ENCODE measurements at regions not wholly inside any gene's neighbourhood (a gene's known extent, or its start where the extent isn't known, plus 50 kb on each side); places are given as distances from the start of the nearest gene placed in this dataset.

- no peak for DNase-seq (ENCODE audit: low read depth in 2 of 2)
These were observed 53.6 kb upstream of the NT5E start for GRCh38 chr6:85396159-85396808.

GRCh38 chr6:85395746-85396145 lies 54.1 kb upstream of the NT5E start:
- no peak for DNase-seq (ENCODE audit: low read depth in 2 of 2)

GRCh38 chr6:85394853-85395538 lies 54.9 kb upstream of the NT5E start:
- DNase-seq (ENCODE audit: low read depth in 2 of 2), result no peak

- DNase-seq (ENCODE audit: low read depth in 2 of 2), result no peak
These were observed 55.7 kb upstream of the NT5E start for GRCh38 chr6:85394199-85394598.

GRCh38 chr6:85392379-85392778 lies 57.5 kb upstream of the NT5E start:
- no peak for DNase-seq (ENCODE audit: low read depth in 2 of 2)

- no peak for DNase-seq (ENCODE audit: low read depth in 2 of 2)
These were observed 59.1 kb upstream of the NT5E start for GRCh38 chr6:85390775-85391174.

GRCh38 chr6:85390105-85390728 lies 59.7 kb upstream of the NT5E start:
- no peak for DNase-seq (ENCODE audit: low read depth in 2 of 2)

- DNase-seq (ENCODE audit: low read depth in 2 of 2), result no peak
These were observed 60.6 kb upstream of the NT5E start for GRCh38 chr6:85389151-85389797.

GRCh38 chr6:85388531-85388930 lies 61.4 kb upstream of the NT5E start:
- no peak for DNase-seq (ENCODE audit: low read depth in 2 of 2)

- DNase-seq (ENCODE audit: low read depth in 2 of 2), result no peak
These were observed 64.1 kb upstream of the NT5E start for GRCh38 chr6:85385636-85386315.

GRCh38 chr6:85383042-85383441 lies 66.8 kb upstream of the NT5E start:
- DNase-seq (ENCODE audit: low read depth in 2 of 2), result no peak

GRCh38 chr6:85382541-85382940 lies 67.3 kb upstream of the NT5E start:
- no peak for DNase-seq (ENCODE audit: low read depth in 2 of 2)

- DNase-seq (ENCODE audit: low read depth in 2 of 2), result no peak
These were observed 77.0 kb upstream of the NT5E start for GRCh38 chr6:85372915-85373270.

- DNase-seq (ENCODE audit: low read depth in 2 of 2), result no peak
These were observed 77.5 kb upstream of the NT5E start for GRCh38 chr6:85372188-85372914.

GRCh38 chr6:85368631-85369030 lies 81.3 kb upstream of the NT5E start:
- DNase-seq (ENCODE audit: low read depth in 2 of 2), result no peak

GRCh38 chr6:85364344-85364743 lies 85.5 kb upstream of the NT5E start:
- DNase-seq (ENCODE audit: low read depth in 2 of 2), result no peak

GRCh38 chr6:85363870-85364269 lies 86.0 kb upstream of the NT5E start:
- DNase-seq (ENCODE audit: low read depth in 2 of 2), result no peak

- no peak for DNase-seq (ENCODE audit: low read depth in 2 of 2)
These were observed 87.1 kb upstream of the NT5E start for GRCh38 chr6:85362652-85363310.

- no peak for DNase-seq (ENCODE audit: low read depth in 2 of 2)
These were observed 88.3 kb upstream of the NT5E start for GRCh38 chr6:85361643-85362014.

GRCh38 chr6:85360794-85361642 lies 88.9 kb upstream of the NT5E start:
- no peak for DNase-seq (ENCODE audit: low read depth in 2 of 2)

Data from activated CD4-positive, alpha-beta T cell treated with anti-CD3 and anti-CD28 coated beads for 24 hours (primary cell).